ENCODE measurements at regions not wholly inside any gene's neighbourhood (a gene's known extent, or its start where the extent isn't known, plus 50 kb on each side); places are given as distances from the start of the nearest gene placed in this dataset.

GRCh38 chr1:17929224-17929623 is 174.1 kb downstream of the ACTL8 start:
- ChIA-PET POLR2A (no interaction called here), RAD21 (ENCODE audit: low non-redundant PET in 1 of 2, low total read pairs in 2 of 2, uncharacterized antibody in 2 of 2, unreplicated experiment in 2 of 2) (no interaction called here), CTCF (no interaction called here)
- no peak overlapping the region for H3K4me2 ChIP-seq (ENCODE audit: low read length)
- H2AFZ ChIP-seq (ENCODE audit: low read depth, low read length, poor library complexity, severe bottlenecking), result no peak overlapping the region
- no peaks in the 10 kb centered on the region for H3K9me3 ChIP-seq (ENCODE audit: control insufficient read depth in 1 of 2, insufficient read depth in 1 of 2, low read depth in 1 of 2, low read length in 2 of 2)
- no TSS peak for BruUV-seq (replicated peaks)
- H4K20me1 ChIP-seq (ENCODE audit: insufficient read depth), result no peaks in the 10 kb centered on the region
- H3K9ac ChIP-seq (ENCODE audit: low read length), result no peak overlapping the region
- intact Hi-C loops (cut with micrococcal nuclease), result no loop called here
- ATAC-seq, result no peak
- peaks cover 47% of the 10 kb centered on the region; the same call in 1 of the 2 replicates for H3K27me3 ChIP-seq (ENCODE audit: insufficient read depth, low read length)
- no peak for DNase-seq (ENCODE audit: low read depth, low spot score)
- H3K9me2 ChIP-seq (ENCODE audit: insufficient read depth), result no peaks in the 10 kb centered on the region
- no peaks in the 10 kb centered on the region for H3K36me3 ChIP-seq (ENCODE audit: control insufficient read depth in 1 of 2, insufficient read depth in 2 of 2, low read length in 2 of 2)
- no peak overlapping the region for H3K27ac ChIP-seq (ENCODE audit: low read depth, low read length)
- no peak for TF ChIP-seq ATF3 (IDR thresholded peaks at IDR 0.05)
- TF ChIP-seq SIN3A (IDR thresholded peaks at IDR 0.05; ENCODE audit: low read depth), result no peak
- no peak for TF ChIP-seq JUND (IDR thresholded peaks at IDR 0.05)
- TF ChIP-seq ZNF274 (IDR thresholded peaks at IDR 0.05; ENCODE audit: low read depth, low read length), result no peak
- no peak for TF ChIP-seq SP1 (IDR thresholded peaks at IDR 0.05; ENCODE audit: low read depth)
- no peak for TF ChIP-seq MAX (IDR thresholded peaks at IDR 0.05)
- TF ChIP-seq YY1 (IDR thresholded peaks at IDR 0.05; ENCODE audit: extremely low read depth, insufficient replicate concordance, low read depth, low read length), result no peak
- TF ChIP-seq CTCF (IDR thresholded peaks at IDR 0.05 in 2 of 3, conservative IDR thresholded peaks at IDR 0.05 in 1 of 3; ENCODE audit: borderline replicate concordance in 1 of 3, insufficient read depth in 1 of 3, low read depth in 2 of 3, low read length in 2 of 3), result no peak
- TF ChIP-seq FOSL1 (IDR thresholded peaks at IDR 0.05; ENCODE audit: low read depth), result no peak
- TF ChIP-seq RAD21 (IDR thresholded peaks at IDR 0.05; ENCODE audit: low read depth), result no peak
- TF ChIP-seq CBX3 (IDR thresholded peaks at IDR 0.05; ENCODE audit: low read depth), result no peak
- TF ChIP-seq ZFX (IDR thresholded peaks at IDR 0.05), result no peak
- TF ChIP-seq CEBPB (IDR thresholded peaks at IDR 0.05; ENCODE audit: low read depth), result no peak
- TF ChIP-seq TCF7L2 (IDR thresholded peaks at IDR 0.05; ENCODE audit: borderline replicate concordance, extremely low read depth, insufficient read depth, insufficient read length), result no peak
- TF ChIP-seq ELF1 (IDR thresholded peaks at IDR 0.05; ENCODE audit: borderline replicate concordance, low read depth), result no peak
- no peak for TF ChIP-seq POLR2AphosphoS5 (IDR thresholded peaks at IDR 0.05; ENCODE audit: low read depth, low read length)
- no peak for TF ChIP-seq EZH2phosphoT487 (IDR thresholded peaks at IDR 0.05; ENCODE audit: borderline replicate concordance)
- TF ChIP-seq POLR2A (IDR thresholded peaks at IDR 0.05; ENCODE audit: borderline replicate concordance, extremely low read depth, insufficient read depth, insufficient read length), result no peak
- TF ChIP-seq SRF (IDR thresholded peaks at IDR 0.05; ENCODE audit: low read depth), result no peak
- no peak for TF ChIP-seq REST (IDR thresholded peaks at IDR 0.05; ENCODE audit: low read depth)
- H3K4me3 ChIP-seq (replicated peaks in 1 of 2; ENCODE audit: low read depth in 1 of 2, low read length in 2 of 2), result no peak overlapping the region
- H3K79me2 ChIP-seq (ENCODE audit: insufficient read depth, low read length), result no peaks in the 10 kb centered on the region
- no peaks in the 10 kb centered on the region for H3K4me1 ChIP-seq (ENCODE audit: control insufficient read depth in 1 of 2, insufficient read depth in 2 of 2, low read length in 2 of 2)

All from HCT116 (cell line).